ENCODE measurements at regions not wholly inside any gene's neighbourhood (a gene's known extent, or its start where the extent isn't known, plus 50 kb on each side); places are given as distances from the start of the nearest gene placed in this dataset.

- DNase-seq (ENCODE audit: extremely low spot score): no peak
- ChIA-PET POLR2A (no interaction called here), CTCF (no interaction called here)
- no peak for TF ChIP-seq PKNOX1 (IDR thresholded peaks at IDR 0.05)
- no peak for TF ChIP-seq FOXM1 (IDR thresholded peaks at IDR 0.05; ENCODE audit: borderline replicate concordance)
- TF ChIP-seq LEF1 (IDR thresholded peaks at IDR 0.05; ENCODE audit: borderline replicate concordance): no peak
- TF ChIP-seq NFRKB (IDR thresholded peaks at IDR 0.05): no peak
- no peak for TF ChIP-seq FOXA1 (IDR thresholded peaks at IDR 0.05)
- TF ChIP-seq ZNF384 (IDR thresholded peaks at IDR 0.05): no peak
- TF ChIP-seq BHLHE40 (IDR thresholded peaks at IDR 0.05; ENCODE audit: borderline replicate concordance): no peak
- TF ChIP-seq TARDBP (IDR thresholded peaks at IDR 0.05): no peak
- no peak for TF ChIP-seq FOXK2 (IDR thresholded peaks at IDR 0.05)
- no peak for TF ChIP-seq CTBP1 (IDR thresholded peaks at IDR 0.05; ENCODE audit: borderline replicate concordance)
- TF ChIP-seq SP1 (IDR thresholded peaks at IDR 0.05): no peak
- no peak for TF ChIP-seq L3MBTL2 (conservative IDR thresholded peaks at IDR 0.05)
- TF ChIP-seq HDGF (IDR thresholded peaks at IDR 0.05; ENCODE audit: borderline replicate concordance): no peak
- no peak for TF ChIP-seq SUZ12 (IDR thresholded peaks at IDR 0.05)
- no peak for TF ChIP-seq ELF4 (IDR thresholded peaks at IDR 0.05)
- no peak for TF ChIP-seq ARNT (IDR thresholded peaks at IDR 0.05)
Measured at GRCh38 chr20:48535556-48535955, 292.2 kb downstream of the PREX1 start.

GRCh38 chr20:48532028-48532427 is 295.8 kb downstream of the PREX1 start:
- ChIA-PET CTCF (no interaction called here), POLR2A (no interaction called here)
- no peak for DNase-seq (ENCODE audit: extremely low spot score)
- TF ChIP-seq LEF1 (IDR thresholded peaks at IDR 0.05; ENCODE audit: borderline replicate concordance): no peak
- TF ChIP-seq HDGF (IDR thresholded peaks at IDR 0.05; ENCODE audit: borderline replicate concordance): no peak
- TF ChIP-seq TARDBP (IDR thresholded peaks at IDR 0.05): no peak
- TF ChIP-seq BHLHE40 (IDR thresholded peaks at IDR 0.05; ENCODE audit: borderline replicate concordance): no peak
- TF ChIP-seq L3MBTL2 (conservative IDR thresholded peaks at IDR 0.05): no peak
- no peak for TF ChIP-seq PKNOX1 (IDR thresholded peaks at IDR 0.05)
- TF ChIP-seq SUZ12 (IDR thresholded peaks at IDR 0.05): no peak
- no peak for TF ChIP-seq ZNF384 (IDR thresholded peaks at IDR 0.05)
- no peak for TF ChIP-seq SP1 (IDR thresholded peaks at IDR 0.05)
- no peak for TF ChIP-seq FOXM1 (IDR thresholded peaks at IDR 0.05; ENCODE audit: borderline replicate concordance)
- TF ChIP-seq FOXA1 (IDR thresholded peaks at IDR 0.05): no peak
- TF ChIP-seq FOXK2 (IDR thresholded peaks at IDR 0.05): no peak

- no peak for TF ChIP-seq FOXK2 (IDR thresholded peaks at IDR 0.05)
- TF ChIP-seq ARNT (IDR thresholded peaks at IDR 0.05): no peak
- no peak for TF ChIP-seq CTBP1 (IDR thresholded peaks at IDR 0.05; ENCODE audit: borderline replicate concordance)
- no peak for TF ChIP-seq HDGF (IDR thresholded peaks at IDR 0.05; ENCODE audit: borderline replicate concordance)
- no peak for TF ChIP-seq SP1 (IDR thresholded peaks at IDR 0.05)
- TF ChIP-seq FOXM1 (IDR thresholded peaks at IDR 0.05; ENCODE audit: borderline replicate concordance): no peak
- TF ChIP-seq TARDBP (IDR thresholded peaks at IDR 0.05): no peak
- TF ChIP-seq NFRKB (IDR thresholded peaks at IDR 0.05): no peak
- TF ChIP-seq SUZ12 (IDR thresholded peaks at IDR 0.05): no peak
- TF ChIP-seq ELF4 (IDR thresholded peaks at IDR 0.05): no peak
- no peak for TF ChIP-seq PKNOX1 (IDR thresholded peaks at IDR 0.05)
- TF ChIP-seq BHLHE40 (IDR thresholded peaks at IDR 0.05; ENCODE audit: borderline replicate concordance): no peak
- TF ChIP-seq FOXA1 (IDR thresholded peaks at IDR 0.05): no peak
- no peak for TF ChIP-seq LEF1 (IDR thresholded peaks at IDR 0.05; ENCODE audit: borderline replicate concordance)
- TF ChIP-seq L3MBTL2 (conservative IDR thresholded peaks at IDR 0.05): no peak
- no peak for TF ChIP-seq ZNF384 (IDR thresholded peaks at IDR 0.05)
- CTCF ChIA-PET: no interaction called here
- POLR2A ChIA-PET: no interaction called here
- no peak for DNase-seq (ENCODE audit: extremely low spot score)
Measured at GRCh38 chr20:48531505-48531904, 296.3 kb downstream of the PREX1 start.

- no peak for DNase-seq (ENCODE audit: extremely low spot score)
- TF ChIP-seq TARDBP (IDR thresholded peaks at IDR 0.05): no peak
- no peak for TF ChIP-seq CTBP1 (IDR thresholded peaks at IDR 0.05; ENCODE audit: borderline replicate concordance)
- TF ChIP-seq BHLHE40 (IDR thresholded peaks at IDR 0.05; ENCODE audit: borderline replicate concordance): no peak
- TF ChIP-seq FOXA1 (IDR thresholded peaks at IDR 0.05): no peak
- no peak for TF ChIP-seq SUZ12 (IDR thresholded peaks at IDR 0.05)
- no peak for TF ChIP-seq NFRKB (IDR thresholded peaks at IDR 0.05)
- CTCF ChIA-PET: no interaction called here
- POLR2A ChIA-PET: no interaction called here
Measured at GRCh38 chr20:48530957-48531356, 296.8 kb downstream of the PREX1 start.

GRCh38 chr20:48528346-48528745 is 299.5 kb downstream of the PREX1 start:
- no peak for TF ChIP-seq FOXK2 (IDR thresholded peaks at IDR 0.05)
- no peak for TF ChIP-seq ARNT (IDR thresholded peaks at IDR 0.05)
- TF ChIP-seq SP1 (IDR thresholded peaks at IDR 0.05): no peak
- no peak for TF ChIP-seq BHLHE40 (IDR thresholded peaks at IDR 0.05; ENCODE audit: borderline replicate concordance)
- no peak for TF ChIP-seq FOXA1 (IDR thresholded peaks at IDR 0.05)
- no peak for TF ChIP-seq PKNOX1 (IDR thresholded peaks at IDR 0.05)
- no peak for TF ChIP-seq SUZ12 (IDR thresholded peaks at IDR 0.05)
- TF ChIP-seq ZNF384 (IDR thresholded peaks at IDR 0.05): no peak
- no peak for TF ChIP-seq CTBP1 (IDR thresholded peaks at IDR 0.05; ENCODE audit: borderline replicate concordance)
- no peak for TF ChIP-seq NFRKB (IDR thresholded peaks at IDR 0.05)
- no peak for TF ChIP-seq LEF1 (IDR thresholded peaks at IDR 0.05; ENCODE audit: borderline replicate concordance)
- TF ChIP-seq HDGF (IDR thresholded peaks at IDR 0.05; ENCODE audit: borderline replicate concordance): no peak
- ChIA-PET POLR2A (no interaction called here), CTCF (no interaction called here)
- no peak for DNase-seq (ENCODE audit: extremely low spot score)

- CTCF ChIA-PET: no interaction called here
- no peak for DNase-seq (ENCODE audit: extremely low spot score)
- TF ChIP-seq ELF4 (IDR thresholded peaks at IDR 0.05) (no peak), L3MBTL2 (conservative IDR thresholded peaks at IDR 0.05) (no peak)
- POLR2A ChIA-PET: no interaction called here
Measured at GRCh38 chr20:48527771-48528170, 300.0 kb downstream of the PREX1 start.

Measured in HEK293T (cell line).